Liver (tissue), 8 donors: ENCODE measurements at regions not wholly inside any gene's neighbourhood (a gene's known extent, or its start where the extent isn't known, plus 50 kb on each side); places are given as distances from the start of the nearest gene placed in this dataset.
A peak's percentile ranks its signal among the peaks of the same experiment; 100 is the strongest.

Source experiments
- DNase-seq: peaks from one replicate; pipeline ENCODE4 v3.0.0-alpha.2; 2017; ENCODE audit warnings: low spot score
- H3K27ac ChIP-seq, 2 donors: one replicate each; pipeline ENCODE4 v1.7.0; 2013; ENCODE audit warnings: inconsistent platforms in 2 of 2, low read length in 2 of 2, control low read depth in 1 of 2, low read depth in 1 of 2, mild to moderate bottlenecking in 1 of 2
- H3K27me3 ChIP-seq, 4 donors: one replicate each; pipeline versions ENCODE4 v1.6.1 to v1.7.0; 2013; ENCODE audit warnings: low read length in 3 of 4, inconsistent platforms in 1 of 4, mild to moderate bottlenecking in 1 of 4, moderate library complexity in 1 of 4; ENCODE audit not compliant: control insufficient read depth in 4 of 4, insufficient read depth in 4 of 4
- H3K36me3 ChIP-seq, 4 donors: one replicate each; pipeline versions ENCODE4 v1.6.1 to v1.7.0; 2013; ENCODE audit warnings: low read length in 3 of 4, mild to moderate bottlenecking in 3 of 4, low read depth in 1 of 4, moderate library complexity in 1 of 4; ENCODE audit not compliant: control insufficient read depth in 4 of 4, insufficient read depth in 3 of 4
- H3K4me1 ChIP-seq, 4 donors: one replicate each; pipeline versions ENCODE4 v1.6.1 to v1.7.0; 2013; ENCODE audit warnings: low read length in 3 of 4, mild to moderate bottlenecking in 3 of 4, moderate library complexity in 1 of 4; ENCODE audit not compliant: control insufficient read depth in 4 of 4, insufficient read depth in 4 of 4
- H3K4me3 ChIP-seq, 3 donors: one replicate each; pipeline versions ENCODE4 v1.6.1 to v1.7.0; 2013; ENCODE audit warnings: low read length in 3 of 3, control low read depth in 1 of 3, low read depth in 1 of 3, mild to moderate bottlenecking in 1 of 3
- H3K9ac ChIP-seq, 2 donors: one replicate each; pipeline ENCODE4 v1.7.0; 2013; ENCODE audit warnings: low read length in 2 of 2, mild to moderate bottlenecking in 2 of 2, moderate library complexity in 2 of 2, control low read depth in 1 of 2, low read depth in 1 of 2
- H3K9me3 ChIP-seq, 4 donors: one replicate each; pipeline versions ENCODE4 v1.6.1 to v1.7.0; 2013; ENCODE audit warnings: low read length in 3 of 4; ENCODE audit not compliant: control insufficient read depth in 4 of 4
- EGR1 ChIP-seq, 2 donors: IDR thresholded peaks; 2 replicates each; pipeline ENCODE4 v1.6.1; 2016 to 2018; ENCODE audit warnings: antibody characterized with exemption in 2 of 2, low read depth in 2 of 2
- FOXA1 ChIP-seq: IDR thresholded peaks from 2 replicates; pipeline ENCODE4 v1.6.1; 2016; ENCODE audit warnings: antibody characterized with exemption
- FOXA2 ChIP-seq: IDR thresholded peaks from 2 replicates; pipeline ENCODE4 v1.6.1; 2016; ENCODE audit warnings: antibody characterized with exemption
- GABPA ChIP-seq, 2 donors: IDR thresholded peaks in 1 of 2; conservative IDR thresholded peaks in 1 of 2; 2 replicates each; pipeline ENCODE4 v1.6.1; 2016; ENCODE audit warnings: antibody characterized with exemption in 2 of 2, mild to moderate bottlenecking in 1 of 2, moderate library complexity in 1 of 2
- HNF4A ChIP-seq, 2 donors: conservative IDR thresholded peaks; 2 replicates each; pipeline ENCODE4 v1.6.1; 2016; ENCODE audit warnings: antibody characterized with exemption in 2 of 2, mild to moderate bottlenecking in 2 of 2
- HNF4G ChIP-seq: IDR thresholded peaks from 2 replicates; pipeline ENCODE4 v1.6.1; 2016; ENCODE audit warnings: antibody characterized with exemption
- JUND ChIP-seq, 2 donors: IDR thresholded peaks; 2 replicates each; pipeline ENCODE4 v1.6.1; 2016; ENCODE audit warnings: antibody characterized with exemption in 2 of 2
- MAX ChIP-seq: IDR thresholded peaks from 2 replicates; pipeline ENCODE4 v1.6.1; 2016; ENCODE audit warnings: antibody characterized with exemption
- NR2F2 ChIP-seq: IDR thresholded peaks from 2 replicates; pipeline ENCODE4 v1.6.1; 2016; ENCODE audit warnings: antibody characterized with exemption
- RAD21 ChIP-seq, 2 donors: IDR thresholded peaks; 2 replicates each; pipeline ENCODE4 v1.6.1; 2016; ENCODE audit warnings: antibody characterized with exemption in 2 of 2, mild to moderate bottlenecking in 2 of 2
- REST ChIP-seq: IDR thresholded peaks from 2 replicates; pipeline ENCODE4 v1.6.1; 2016; ENCODE audit warnings: antibody characterized with exemption, mild to moderate bottlenecking
- RXRA ChIP-seq, 2 donors: IDR thresholded peaks; 2 replicates each; pipeline ENCODE4 v1.6.1; 2017 to 2018; ENCODE audit warnings: antibody characterized with exemption in 2 of 2, mild to moderate bottlenecking in 1 of 2
- SP1 ChIP-seq: IDR thresholded peaks from 2 replicates; pipeline ENCODE4 v1.6.1; 2018; ENCODE audit warnings: antibody characterized with exemption, mild to moderate bottlenecking
- TAF1 ChIP-seq: conservative IDR thresholded peaks from 2 replicates; pipeline ENCODE4 v1.6.1; 2016; ENCODE audit warnings: antibody characterized with exemption, mild to moderate bottlenecking
- YY1 ChIP-seq: IDR thresholded peaks from 2 replicates; pipeline ENCODE4 v1.6.1; 2016; ENCODE audit warnings: antibody characterized with exemption, mild to moderate bottlenecking
- WGBS: extraction: QIAGEN DNeasy Blood & Tissue Kit; methylation state at CpG from one replicate; pipeline ENCODE4 v1.1.7; 2013; 5-methylcytosine and 5-hydroxymethylcytosine counted together
- TF ChIP-seq, protein P1 (sequence below): IDR thresholded peaks from 2 replicates; pipeline ENCODE4 v1.6.1; 2016; ENCODE audit warnings: antibody characterized with exemption
- TF ChIP-seq, protein P2 (sequence below): IDR thresholded peaks from 2 replicates; pipeline ENCODE4 v1.6.1; 2016; ENCODE audit warnings: antibody characterized with exemption
- TF ChIP-seq, protein P3 (sequence below): fragments of 150-350 bp; IDR thresholded peaks from 2 replicates; pipeline ENCODE4 v1.5.1; 2017; ENCODE audit warnings: improper control_type of control experiment, low read depth, low read length; ENCODE audit not compliant: missing input control
- donor health status: healthy.
- donor health status: healthy.
- donor health status: healthy.
- donor health status: healthy.
- donor health status: healthy.

GRCh38 chr3:160617636-160618035 is 52.3 kb upstream of the KPNA4 start:
- Histone ChIP-seq H3K27ac (peak overlapping the region; percentile 16 to 33), H3K36me3 (no peaks in the 10 kb centered on the region), H3K4me1 (peaks cover 6 to 22% (median 18%) of the 10 kb centered on the region in 4 donors), H3K9me3 (no peaks in the 10 kb centered on the region), H3K9ac (no peak overlapping the region), H3K27me3 (no peaks in the 10 kb centered on the region), H3K4me3 (no peak overlapping the region)
- DNase-seq: no peak
- TF ChIP-seq RAD21 (IDR thresholded peaks at IDR 0.05) (peak in 1 of 2 donors; percentile 73), JUND (IDR thresholded peaks at IDR 0.05) (no peak), NR2F2 (no peak), HNF4G (peak; percentile 96), GABPA (IDR thresholded peaks at IDR 0.05 in 1 of 2, conservative IDR thresholded peaks at IDR 0.05 in 1 of 2) (no peak), HNF4A (conservative IDR thresholded peaks at IDR 0.05) (peak in 1 of 2 donors; percentile 96), FOXA1 (no peak), YY1 (no peak), MAX (no peak), RXRA (IDR thresholded peaks at IDR 0.05) (peak in 1 of 2 donors; percentile 71), TAF1 (peak; percentile 9), REST (no peak), EGR1 (IDR thresholded peaks at IDR 0.05; ENCODE audit: low read depth in 2 of 2) (no peak), SP1 (peak; percentile 94), FOXA2 (no peak)
- TF ChIP-seq, protein P1, sequence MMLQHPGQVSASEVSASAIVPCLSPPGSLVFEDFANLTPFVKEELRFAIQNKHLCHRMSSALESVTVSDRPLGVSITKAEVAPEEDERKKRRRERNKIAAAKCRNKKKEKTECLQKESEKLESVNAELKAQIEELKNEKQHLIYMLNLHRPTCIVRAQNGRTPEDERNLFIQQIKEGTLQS: no peak
- TF ChIP-seq, protein P2, sequence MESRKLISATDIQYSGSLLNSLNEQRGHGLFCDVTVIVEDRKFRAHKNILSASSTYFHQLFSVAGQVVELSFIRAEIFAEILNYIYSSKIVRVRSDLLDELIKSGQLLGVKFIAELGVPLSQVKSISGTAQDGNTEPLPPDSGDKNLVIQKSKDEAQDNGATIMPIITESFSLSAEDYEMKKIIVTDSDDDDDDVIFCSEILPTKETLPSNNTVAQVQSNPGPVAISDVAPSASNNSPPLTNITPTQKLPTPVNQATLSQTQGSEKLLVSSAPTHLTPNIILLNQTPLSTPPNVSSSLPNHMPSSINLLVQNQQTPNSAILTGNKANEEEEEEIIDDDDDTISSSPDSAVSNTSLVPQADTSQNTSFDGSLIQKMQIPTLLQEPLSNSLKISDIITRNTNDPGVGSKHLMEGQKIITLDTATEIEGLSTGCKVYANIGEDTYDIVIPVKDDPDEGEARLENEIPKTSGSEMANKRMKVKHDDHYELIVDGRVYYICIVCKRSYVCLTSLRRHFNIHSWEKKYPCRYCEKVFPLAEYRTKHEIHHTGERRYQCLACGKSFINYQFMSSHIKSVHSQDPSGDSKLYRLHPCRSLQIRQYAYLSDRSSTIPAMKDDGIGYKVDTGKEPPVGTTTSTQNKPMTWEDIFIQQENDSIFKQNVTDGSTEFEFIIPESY: no peak
- TF ChIP-seq, protein P3, sequence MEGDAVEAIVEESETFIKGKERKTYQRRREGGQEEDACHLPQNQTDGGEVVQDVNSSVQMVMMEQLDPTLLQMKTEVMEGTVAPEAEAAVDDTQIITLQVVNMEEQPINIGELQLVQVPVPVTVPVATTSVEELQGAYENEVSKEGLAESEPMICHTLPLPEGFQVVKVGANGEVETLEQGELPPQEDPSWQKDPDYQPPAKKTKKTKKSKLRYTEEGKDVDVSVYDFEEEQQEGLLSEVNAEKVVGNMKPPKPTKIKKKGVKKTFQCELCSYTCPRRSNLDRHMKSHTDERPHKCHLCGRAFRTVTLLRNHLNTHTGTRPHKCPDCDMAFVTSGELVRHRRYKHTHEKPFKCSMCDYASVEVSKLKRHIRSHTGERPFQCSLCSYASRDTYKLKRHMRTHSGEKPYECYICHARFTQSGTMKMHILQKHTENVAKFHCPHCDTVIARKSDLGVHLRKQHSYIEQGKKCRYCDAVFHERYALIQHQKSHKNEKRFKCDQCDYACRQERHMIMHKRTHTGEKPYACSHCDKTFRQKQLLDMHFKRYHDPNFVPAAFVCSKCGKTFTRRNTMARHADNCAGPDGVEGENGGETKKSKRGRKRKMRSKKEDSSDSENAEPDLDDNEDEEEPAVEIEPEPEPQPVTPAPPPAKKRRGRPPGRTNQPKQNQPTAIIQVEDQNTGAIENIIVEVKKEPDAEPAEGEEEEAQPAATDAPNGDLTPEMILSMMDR: no peak
- 77% methylated on average over 2 of the region's 2 CpGs for WGBS
